Progenitor cell of endocrine pancreas (in vitro differentiated cells): ENCODE measurements at regions not wholly inside any gene's neighbourhood (a gene's known extent, or its start where the extent isn't known, plus 50 kb on each side); places are given as distances from the start of the nearest gene placed in this dataset.

Experiments
- DNase-seq: peaks from one replicate; pipeline ENCODE4 v3.0.0; 2021; ENCODE audit warnings: low spot score; ENCODE audit not compliant: unreplicated experiment
- H3K27ac Mint-ChIP-seq: 2 replicates; pipeline ENCODE4 v1.8.0; 2021; ENCODE audit warnings: mild to moderate bottlenecking, moderate library complexity, mixed read lengths
- H3K27me3 Mint-ChIP-seq: 2 replicates; pipeline ENCODE4 v1.8.0; 2021; ENCODE audit warnings: mixed read lengths
- H3K36me3 Mint-ChIP-seq: 2 replicates; pipeline ENCODE4 v1.8.0; 2022; ENCODE audit warnings: mixed read lengths; ENCODE audit not compliant: insufficient read depth
- H3K4me1 Mint-ChIP-seq: 2 replicates; pipeline ENCODE4 v1.8.0; 2021; ENCODE audit warnings: low read depth, mixed read lengths
- H3K4me3 Mint-ChIP-seq: 2 replicates; pipeline ENCODE4 v1.8.0; 2021; ENCODE audit warnings: low read depth, mild to moderate bottlenecking, moderate library complexity, mixed read lengths
- H3K9me3 Mint-ChIP-seq: 2 replicates; pipeline ENCODE4 v1.8.0; 2021; ENCODE audit warnings: low read depth, mixed read lengths
- CTCF ChIP-seq: fragments of 200-600 bp; sonication (generic); IDR thresholded peaks from one replicate; pipeline ENCODE4 v1.5.0; 2021; ENCODE audit warnings: antibody characterized with exemption, mild to moderate bottlenecking; ENCODE audit not compliant: unreplicated experiment

- no peak for DNase-seq
- Mint-ChIP-seq H3K4me1 (peaks cover 12% of the 10 kb centered on the region), H3K36me3 (no peaks in the 10 kb centered on the region), H3K4me3 (no peak overlapping the region), H3K27ac (no peak overlapping the region), H3K27me3 (no peaks in the 10 kb centered on the region), H3K9me3 (no peaks in the 10 kb centered on the region)
- no peak for TF ChIP-seq CTCF
Observed at GRCh38 chr12:70044167-70044566, 199.1 kb upstream of the CNOT2 start.

- Mint-ChIP-seq H3K9me3 (no peaks in the 10 kb centered on the region), H3K27me3 (no peaks in the 10 kb centered on the region), H3K36me3 (no peaks in the 10 kb centered on the region), H3K4me3 (no peak overlapping the region), H3K4me1 (peaks cover 13% of the 10 kb centered on the region), H3K27ac (no peak overlapping the region)
- DNase-seq = no peak
- no peak for TF ChIP-seq CTCF
Observed at GRCh38 chr12:70045036-70045435, 198.2 kb upstream of the CNOT2 start.

GRCh38 chr12:70045514-70045913 lies 197.7 kb upstream of the CNOT2 start:
- H3K4me3 Mint-ChIP-seq = no peak overlapping the region

GRCh38 chr12:70048521-70049250 lies 194.5 kb upstream of the CNOT2 start:
- DNase-seq = no peak
- H3K4me3 Mint-ChIP-seq = no peak overlapping the region
- H3K9me3 Mint-ChIP-seq = no peaks in the 10 kb centered on the region
- H3K27ac Mint-ChIP-seq = no peak overlapping the region
- H3K36me3 Mint-ChIP-seq = no peaks in the 10 kb centered on the region
- H3K27me3 Mint-ChIP-seq = no peaks in the 10 kb centered on the region
- peaks cover 4% of the 10 kb centered on the region for H3K4me1 Mint-ChIP-seq
- TF ChIP-seq CTCF = no peak

More at GRCh38 chr12:70045514-70045913, 197.7 kb upstream of the CNOT2 start:
- no peak for DNase-seq
- H3K9me3 Mint-ChIP-seq = no peaks in the 10 kb centered on the region
- no peaks in the 10 kb centered on the region for H3K36me3 Mint-ChIP-seq
- no peaks in the 10 kb centered on the region for H3K27me3 Mint-ChIP-seq
- TF ChIP-seq CTCF = no peak
- H3K27ac Mint-ChIP-seq = no peak overlapping the region
- peaks cover 13% of the 10 kb centered on the region for H3K4me1 Mint-ChIP-seq

- Mint-ChIP-seq H3K36me3 (no peaks in the 10 kb centered on the region), H3K4me1 (peaks cover 4% of the 10 kb centered on the region), H3K4me3 (no peak overlapping the region), H3K27ac (no peak overlapping the region), H3K27me3 (no peaks in the 10 kb centered on the region), H3K9me3 (no peaks in the 10 kb centered on the region)
- DNase-seq = no peak
- no peak for TF ChIP-seq CTCF
Observed at GRCh38 chr12:70049596-70050360, 193.5 kb upstream of the CNOT2 start.
